H1 (cell line): ENCODE measurements at regions not wholly inside any gene's neighbourhood (a gene's known extent, or its start where the extent isn't known, plus 50 kb on each side); places are given as distances from the start of the nearest gene placed in this dataset.

Experiments
- CTCF ChIP-seq, 3 experiments: IDR thresholded peaks; 1 replicate in 2 of 3; 2 replicates in 1 of 3; pipeline versions ENCODE4 v1.5.1 to v1.6.1; 2011; ENCODE audit warnings: low read length in 3 of 3, mild to moderate bottlenecking in 3 of 3, inconsistent platforms in 2 of 3, low read depth in 1 of 3, moderate library complexity in 1 of 3; ENCODE audit not compliant: insufficient read depth in 1 of 3; ENCODE audit errors: control extremely low read depth in 1 of 3
- HDAC2 ChIP-seq, 2 experiments: fragments of 300-600 bp in 1 of 2; sonication (generic) in 1 of 2; IDR thresholded peaks; 2 replicates each; pipeline ENCODE4 v1.6.1; 2011 to 2012; ENCODE audit warnings: low read depth in 2 of 2, low read length in 2 of 2, mild to moderate bottlenecking in 2 of 2, moderate library complexity in 2 of 2, borderline replicate concordance in 1 of 2, inconsistent platforms in 1 of 2
- POLR2A ChIP-seq, 2 experiments: IDR thresholded peaks; 1 replicate in 1 of 2; 2 replicates in 1 of 2; pipeline ENCODE4 v1.6.1; 2011; ENCODE audit warnings: low read depth in 2 of 2, low read length in 2 of 2, mild to moderate bottlenecking in 2 of 2; ENCODE audit errors: control extremely low read depth in 1 of 2
- TEAD4 ChIP-seq: IDR thresholded peaks from 2 replicates; pipeline ENCODE4 v1.6.1; 2012; ENCODE audit warnings: low read depth, low read length, inconsistent platforms, mixed read lengths
- ZNF274 ChIP-seq: IDR thresholded peaks from 2 replicates; pipeline ENCODE4 v1.7.0; 2012; ENCODE audit warnings: low read length, borderline replicate concordance; ENCODE audit errors: extremely low read depth

GRCh38 chr10:6979371-6979770 lies 399.3 kb upstream of the PRKCQ start:
- TF ChIP-seq CTCF (IDR thresholded peaks at IDR 0.05; ENCODE audit: control extremely low read depth in 1 of 3, insufficient read depth in 1 of 3, low read depth in 1 of 3, low read length in 3 of 3) (no peak), TEAD4 (no peak), ZNF274 (no peak), POLR2A (IDR thresholded peaks at IDR 0.05; ENCODE audit: control extremely low read depth in 1 of 2, low read depth in 2 of 2, low read length in 2 of 2) (no peak), HDAC2 (IDR thresholded peaks at IDR 0.05; ENCODE audit: borderline replicate concordance in 1 of 2, low read depth in 2 of 2, low read length in 2 of 2) (no peak)
